Neural crest cell (in vitro differentiated cells): ENCODE measurements at regions not wholly inside any gene's neighbourhood (a gene's known extent, or its start where the extent isn't known, plus 50 kb on each side); places are given as distances from the start of the nearest gene placed in this dataset.

ENCODE experiments used
- DNase-seq: peaks from one replicate; pipeline ENCODE4 v3.0.0; 2021; ENCODE audit warnings: low read depth, mixed read lengths, low spot score
- H3K27ac Mint-ChIP-seq: one replicate; pipeline ENCODE4 v1.8.0; 2021; ENCODE audit warnings: mild to moderate bottlenecking, mixed read lengths; ENCODE audit not compliant: unreplicated experiment
- H3K27me3 Mint-ChIP-seq: 2 replicates; pipeline ENCODE4 v1.8.0; 2021; ENCODE audit warnings: low read depth, mild to moderate bottlenecking, mixed read lengths
- H3K36me3 Mint-ChIP-seq: 2 replicates; pipeline ENCODE4 v1.8.0; 2021; ENCODE audit warnings: low read depth, mild to moderate bottlenecking, mixed read lengths
- H3K4me1 Mint-ChIP-seq: 2 replicates; pipeline ENCODE4 v1.8.0; 2021; ENCODE audit warnings: mixed read lengths
- H3K4me3 Mint-ChIP-seq: one replicate; pipeline ENCODE4 v1.8.0; 2021; ENCODE audit warnings: mild to moderate bottlenecking, mixed read lengths
- H3K9me3 Mint-ChIP-seq: 2 replicates; pipeline ENCODE4 v1.8.0; 2021; ENCODE audit warnings: mixed read lengths
- CTCF ChIP-seq: fragments of 200-600 bp; sonication (generic); conservative IDR thresholded peaks from 2 replicates; pipeline ENCODE4 v1.5.0; 2021; ENCODE audit warnings: antibody characterized with exemption, mild to moderate bottlenecking

GRCh38 chr1:218683242-218683641 lies 338.1 kb downstream of the TGFB2 start:
- Mint-ChIP-seq H3K27me3 (no peaks in the 10 kb centered on the region), H3K27ac (no peak overlapping the region), H3K4me1 (no peaks in the 10 kb centered on the region), H3K4me3 (no peak overlapping the region), H3K36me3 (no peaks in the 10 kb centered on the region), H3K9me3 (peaks cover 11% of the 10 kb centered on the region)
- no peak for DNase-seq
- no peak for TF ChIP-seq CTCF

GRCh38 chr1:218686258-218686657 lies 341.1 kb downstream of the TGFB2 start:
- Mint-ChIP-seq H3K36me3 (no peaks in the 10 kb centered on the region), H3K27me3 (no peaks in the 10 kb centered on the region), H3K4me3 (no peak overlapping the region), H3K27ac (no peak overlapping the region), H3K4me1 (no peaks in the 10 kb centered on the region), H3K9me3 (peaks cover 9% of the 10 kb centered on the region)
- no peak for TF ChIP-seq CTCF
- DNase-seq, result no peak

- H3K9me3 Mint-ChIP-seq, result peaks cover 8% of the 10 kb centered on the region
- no peaks in the 10 kb centered on the region for H3K36me3 Mint-ChIP-seq
- H3K4me3 Mint-ChIP-seq, result no peak overlapping the region
- H3K4me1 Mint-ChIP-seq, result no peaks in the 10 kb centered on the region
- no peak for TF ChIP-seq CTCF
- no peak for DNase-seq
- no peak overlapping the region for H3K27ac Mint-ChIP-seq
- no peaks in the 10 kb centered on the region for H3K27me3 Mint-ChIP-seq
Measured at GRCh38 chr1:218686761-218687160, 341.6 kb downstream of the TGFB2 start.

GRCh38 chr1:218692808-218693207 lies 347.7 kb downstream of the TGFB2 start:
- no peaks in the 10 kb centered on the region for H3K4me1 Mint-ChIP-seq
- no peaks in the 10 kb centered on the region for H3K27me3 Mint-ChIP-seq
- no peak for DNase-seq
- H3K27ac Mint-ChIP-seq, result no peak overlapping the region
- TF ChIP-seq CTCF, result no peak
- H3K9me3 Mint-ChIP-seq, result peaks cover 5% of the 10 kb centered on the region
- H3K4me3 Mint-ChIP-seq, result no peak overlapping the region
- H3K36me3 Mint-ChIP-seq, result no peaks in the 10 kb centered on the region

- Mint-ChIP-seq H3K27me3 (no peaks in the 10 kb centered on the region), H3K4me3 (no peak overlapping the region), H3K27ac (no peak overlapping the region), H3K36me3 (no peaks in the 10 kb centered on the region), H3K4me1 (no peaks in the 10 kb centered on the region), H3K9me3 (peaks cover 5% of the 10 kb centered on the region)
- DNase-seq, result no peak
- no peak for TF ChIP-seq CTCF
Measured at GRCh38 chr1:218693599-218693998, 348.5 kb downstream of the TGFB2 start.

GRCh38 chr1:218694085-218694484 lies 348.9 kb downstream of the TGFB2 start:
- Mint-ChIP-seq H3K27ac (no peak overlapping the region), H3K4me3 (no peak overlapping the region), H3K36me3 (no peaks in the 10 kb centered on the region), H3K27me3 (no peaks in the 10 kb centered on the region), H3K9me3 (peaks cover 5% of the 10 kb centered on the region), H3K4me1 (no peaks in the 10 kb centered on the region)
- no peak for TF ChIP-seq CTCF
- DNase-seq, result no peak
